ENCODE measurements at regions not wholly inside any gene's neighbourhood (a gene's known extent, or its start where the extent isn't known, plus 50 kb on each side); places are given as distances from the start of the nearest gene placed in this dataset.
"Not testable (repeated sequence)": the region's sequence is repeated elsewhere in the genome, so short reads cannot be mapped to it uniquely, and the experiment has no call there.

DNA sequence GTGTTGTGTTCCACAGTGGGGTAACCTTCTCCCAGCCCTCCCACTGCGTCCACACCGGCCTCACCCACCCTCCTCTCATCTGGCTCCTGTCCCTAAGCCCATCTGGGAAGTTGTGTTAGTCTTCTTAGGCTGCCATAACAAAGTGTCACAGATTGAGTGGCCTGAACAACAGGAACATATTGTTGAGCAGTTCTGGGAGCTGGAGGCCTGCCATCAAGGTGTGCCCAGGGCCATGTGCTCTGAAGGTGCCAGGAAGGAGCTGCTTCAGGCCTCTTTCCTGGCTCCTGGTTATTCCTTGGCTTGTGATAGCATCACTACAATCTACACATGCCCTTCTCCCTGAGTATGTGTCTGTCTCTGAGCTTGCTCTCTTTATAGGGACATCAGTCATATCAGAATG is 327.6 kb upstream of the COBL start:
- DNase-seq: no peak

DNA sequence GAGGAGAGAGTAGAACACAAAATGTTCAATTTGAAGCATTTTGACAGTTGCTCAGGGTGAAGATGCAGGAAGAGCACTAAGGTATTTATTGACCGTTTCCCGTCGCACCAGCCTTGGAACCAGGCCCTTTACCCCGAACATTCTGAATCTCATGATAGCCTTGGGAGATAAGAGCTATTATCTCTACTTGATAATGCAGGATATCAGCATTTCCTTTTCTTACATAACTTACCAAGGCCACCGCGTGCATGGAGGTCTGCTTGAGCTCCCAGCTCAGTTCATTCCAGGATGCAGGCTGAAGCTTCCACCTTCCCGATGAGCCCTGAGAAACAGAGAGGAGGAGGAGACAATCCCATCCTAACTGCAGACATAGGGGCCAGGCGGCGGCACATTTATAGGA is 324.2 kb upstream of the COBL start:
- no peak for DNase-seq

DNA sequence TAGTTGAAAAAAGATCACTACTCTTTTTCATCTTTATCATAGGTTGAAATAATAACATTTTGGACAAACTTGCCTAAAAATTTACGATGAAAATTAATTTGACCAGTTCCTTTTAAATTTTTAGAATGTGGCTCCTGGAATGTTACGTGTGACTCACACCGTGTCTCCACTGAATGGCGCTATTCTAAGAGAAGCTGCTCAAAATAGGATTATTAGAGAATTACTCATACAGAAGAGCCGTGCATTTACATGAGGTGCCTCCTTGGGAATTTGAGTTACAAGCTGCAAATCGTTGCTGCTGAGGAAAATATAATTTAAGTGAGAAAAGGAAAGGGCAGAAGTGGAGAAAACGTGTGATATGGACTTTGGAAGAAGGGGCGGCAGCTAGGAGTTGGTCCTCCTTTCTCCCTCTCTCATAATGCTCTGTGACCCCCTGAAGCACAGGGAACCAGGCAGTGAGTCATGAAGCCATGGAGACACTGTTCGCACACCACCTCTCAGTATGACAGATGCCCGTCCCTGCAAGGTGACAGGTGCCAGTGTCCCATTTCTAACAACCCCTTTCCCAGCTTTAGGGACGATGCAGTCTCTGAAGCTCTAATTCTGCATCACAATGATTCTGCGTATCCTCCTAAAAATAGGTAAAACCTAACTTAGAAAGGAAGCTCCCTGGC is 323.2 kb upstream of the COBL start:
- no peak for DNase-seq

DNA sequence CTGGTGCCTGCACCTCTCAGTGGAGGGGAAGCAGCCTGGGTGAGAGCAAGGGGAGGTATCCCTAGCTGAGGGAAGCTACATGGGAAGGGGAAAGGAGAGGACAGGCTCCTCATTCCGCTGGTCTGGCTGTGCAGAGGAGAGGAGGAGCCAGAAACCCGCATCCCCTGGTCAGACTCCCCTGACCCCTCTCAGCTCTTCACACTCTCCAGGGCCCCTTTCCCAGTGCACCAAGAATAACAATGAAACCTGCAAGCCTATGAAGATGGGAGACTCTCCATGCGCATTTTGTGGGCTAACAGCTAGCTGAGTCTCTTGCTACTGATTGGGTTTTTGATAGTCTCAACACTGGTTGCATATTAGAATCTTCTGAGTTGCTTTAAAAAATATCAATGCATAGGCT is 319.9 kb upstream of the COBL start:
- no peak for DNase-seq

DNA sequence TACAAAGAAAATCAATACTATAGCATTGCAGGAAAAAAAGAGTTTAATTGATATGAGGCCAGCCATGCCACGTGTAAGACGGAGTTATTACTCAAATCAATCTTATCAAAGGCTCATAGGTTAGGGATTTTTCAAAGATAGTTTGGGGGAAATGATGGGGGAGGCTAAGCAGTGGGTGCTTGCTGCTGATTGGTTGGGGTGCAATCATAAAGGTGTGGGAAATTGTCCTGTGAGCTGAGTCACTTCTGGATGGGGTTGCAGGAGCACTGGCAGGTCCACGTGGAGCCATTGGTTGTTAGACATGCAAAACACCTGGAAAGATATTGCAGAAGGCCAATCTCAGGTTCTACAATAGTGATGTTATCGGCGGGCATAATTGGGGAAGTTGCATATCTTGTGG is 319.2 kb upstream of the COBL start:
- no peak for DNase-seq

DNA sequence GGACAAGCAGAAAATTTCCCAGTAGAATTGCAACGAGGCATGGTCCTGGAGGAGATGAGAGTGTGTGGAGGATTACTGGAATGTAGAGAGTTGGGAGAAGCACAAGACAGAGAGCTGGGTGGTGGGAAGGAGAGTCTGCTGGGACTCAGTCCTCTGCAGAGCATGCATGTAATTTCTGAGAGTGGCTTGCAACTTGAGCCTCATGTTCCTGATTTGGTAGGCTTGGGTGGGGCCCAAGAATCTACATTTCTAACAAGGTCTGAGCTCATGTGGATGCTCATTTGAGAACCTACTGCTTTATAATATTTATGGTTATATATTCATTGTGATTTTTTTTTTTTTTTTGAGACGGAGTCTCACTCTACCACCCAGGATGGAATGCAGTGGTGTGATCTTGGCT is 317.9 kb upstream of the COBL start:
- DNase-seq: no peak

DNA sequence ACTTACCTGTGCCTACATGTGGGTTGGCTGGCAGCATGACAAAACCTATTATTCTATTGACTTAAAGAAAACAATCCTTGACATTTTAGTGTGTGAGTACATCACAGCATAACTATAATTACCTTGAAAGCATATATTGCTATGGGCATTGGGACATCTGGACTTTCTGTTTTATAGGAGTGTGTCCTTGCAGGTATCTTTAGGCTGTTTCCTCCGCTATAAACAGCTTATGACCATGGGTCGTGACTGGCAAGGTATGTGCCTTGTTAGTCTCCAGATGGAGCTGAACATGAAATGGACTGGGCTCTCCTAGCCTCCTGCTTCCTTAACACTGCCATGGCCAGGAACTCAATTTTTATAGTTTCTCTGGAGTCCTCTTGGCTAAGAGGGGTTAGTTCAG is 317.4 kb upstream of the COBL start:
- DNase-seq: no peak

DNA sequence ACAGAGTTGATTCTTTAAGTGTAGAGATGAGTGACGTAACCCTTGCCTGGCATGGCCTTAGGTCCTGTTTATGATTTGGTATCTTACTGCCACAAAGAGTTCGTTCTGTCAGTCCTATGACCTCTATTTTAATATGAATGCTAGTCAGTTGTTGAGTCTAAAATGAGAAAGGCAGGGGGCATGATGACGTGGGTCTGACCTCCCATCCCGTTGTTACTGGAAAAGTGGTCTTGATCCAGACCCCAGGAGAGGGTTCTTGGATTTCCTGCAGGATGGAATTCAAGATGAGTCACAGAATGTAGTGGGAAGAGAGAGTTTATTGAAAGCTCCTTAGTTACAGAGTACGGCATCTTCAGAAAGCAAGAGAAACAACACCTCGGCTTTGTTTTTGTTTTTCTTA is 317.0 kb upstream of the COBL start:
- DNase-seq: no peak

DNA sequence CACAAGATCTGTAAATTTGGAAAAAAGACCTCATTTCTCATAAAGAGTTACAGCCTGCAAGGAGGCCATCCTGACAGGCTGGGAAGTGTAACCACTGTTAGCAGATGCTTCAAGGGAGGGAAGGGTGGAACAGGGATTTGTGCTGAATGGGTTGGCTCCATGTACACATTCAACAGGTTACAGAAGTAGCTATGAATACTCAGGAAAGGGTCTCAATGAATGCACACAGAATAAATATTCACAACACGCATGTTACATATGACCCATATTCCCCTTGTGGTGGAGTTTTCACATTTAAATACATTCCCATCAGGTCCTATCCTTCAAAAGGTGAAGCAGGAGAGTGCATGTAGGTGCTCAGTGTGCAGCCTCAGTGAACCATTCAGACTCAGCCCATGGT is 316.4 kb upstream of the COBL start:
- DNase-seq: no peak

DNA sequence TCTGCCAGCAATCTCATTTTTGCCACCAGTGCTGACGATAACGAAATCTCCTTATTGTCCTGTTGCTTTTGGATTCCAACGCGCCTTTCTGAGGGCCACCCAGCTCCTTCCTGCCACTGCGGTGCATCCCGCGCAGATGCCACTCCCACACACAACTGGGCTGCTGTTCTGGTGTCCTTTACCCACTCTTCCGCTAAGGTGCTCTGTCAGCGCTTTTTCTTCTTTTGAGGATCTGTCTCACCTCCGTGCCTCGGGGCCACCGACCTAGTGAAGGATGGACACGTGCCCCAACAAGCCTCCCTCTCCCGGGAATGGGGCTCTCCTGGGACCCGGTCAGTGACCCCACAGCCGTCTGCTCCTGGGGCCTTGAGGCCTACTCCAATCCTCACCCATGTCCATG is 314.3 kb upstream of the COBL start:
- no peak for DNase-seq

DNA sequence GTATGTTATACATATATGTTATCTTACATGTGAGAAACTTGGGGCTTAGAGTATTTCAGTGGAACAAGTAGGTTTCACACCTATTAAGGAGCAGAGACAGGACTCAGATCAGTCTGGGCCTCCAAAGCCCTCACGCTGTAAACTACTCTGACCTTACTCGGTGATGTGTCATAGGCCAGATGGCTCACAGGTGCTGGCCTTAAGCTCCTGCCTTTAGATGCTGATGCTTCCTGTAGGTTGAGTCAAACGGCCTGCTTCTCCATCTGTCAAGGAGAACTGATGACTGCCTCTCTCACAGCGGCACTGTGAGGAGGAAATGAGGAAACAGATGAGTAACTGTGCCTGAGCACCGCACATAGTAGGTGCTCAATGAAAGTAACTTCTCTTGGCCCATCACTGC is 312.6 kb upstream of the COBL start:
- DNase-seq: no peak

DNA sequence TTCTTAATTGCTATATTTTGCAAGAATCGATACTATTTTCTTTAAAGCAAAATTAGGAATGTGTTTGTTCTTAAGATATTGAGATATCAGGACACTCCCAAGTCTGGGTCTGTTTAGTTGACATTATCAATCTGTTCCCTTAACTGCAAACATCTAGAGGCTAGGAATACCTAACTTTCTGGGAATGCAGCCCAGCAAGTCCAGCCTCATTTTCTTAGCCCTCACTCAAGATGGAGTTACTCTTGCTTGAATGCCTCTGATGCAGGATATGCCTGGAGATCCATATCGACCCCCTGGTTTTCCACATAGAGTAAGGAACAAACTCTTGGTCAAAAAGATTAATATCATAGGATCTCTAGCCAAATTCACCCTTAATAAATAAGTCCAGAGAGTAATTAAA is 305.3 kb upstream of the COBL start:
- DNase-seq: no peak

DNA sequence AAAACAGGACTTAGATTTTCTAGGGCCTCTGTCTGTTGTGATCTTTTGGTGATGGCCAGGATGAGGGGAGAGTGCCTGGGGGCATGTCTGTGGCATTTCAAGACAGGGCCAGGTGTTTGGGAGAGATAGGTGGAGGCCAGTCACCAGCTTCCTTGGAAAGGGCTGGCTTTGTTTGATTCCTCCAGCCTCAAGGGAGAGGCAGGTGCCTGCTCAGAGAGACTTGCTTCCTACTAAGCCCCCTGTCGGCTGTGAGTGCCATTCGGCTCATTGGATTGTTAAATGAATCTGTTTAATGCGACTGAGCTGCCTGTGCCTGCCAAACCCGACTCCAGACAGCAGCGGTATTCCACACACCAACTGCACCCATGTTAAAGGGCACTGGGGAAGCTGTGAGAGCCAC is 304.1 kb upstream of the COBL start:
- DNase-seq: no peak

DNA sequence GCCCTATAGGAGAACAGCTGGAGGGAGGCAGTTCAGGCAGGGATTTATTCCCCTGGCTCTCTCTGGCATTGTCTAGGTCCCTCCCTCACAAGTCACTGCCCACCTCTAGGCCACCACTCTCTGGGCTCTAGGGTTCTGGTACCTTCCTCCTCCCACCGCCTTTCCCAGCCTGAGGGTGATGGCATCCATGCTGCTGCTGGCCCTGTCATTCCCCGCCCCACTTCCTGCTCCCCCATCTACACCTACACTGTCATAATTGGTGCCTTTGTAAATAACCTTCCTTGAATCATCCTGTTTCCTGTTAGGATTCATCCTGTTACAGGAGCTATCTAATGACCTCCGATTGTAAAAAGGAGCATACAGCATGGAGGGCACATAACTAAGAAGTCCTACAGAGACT is 303.3 kb upstream of the COBL start:
- DNase-seq: no peak

DNA sequence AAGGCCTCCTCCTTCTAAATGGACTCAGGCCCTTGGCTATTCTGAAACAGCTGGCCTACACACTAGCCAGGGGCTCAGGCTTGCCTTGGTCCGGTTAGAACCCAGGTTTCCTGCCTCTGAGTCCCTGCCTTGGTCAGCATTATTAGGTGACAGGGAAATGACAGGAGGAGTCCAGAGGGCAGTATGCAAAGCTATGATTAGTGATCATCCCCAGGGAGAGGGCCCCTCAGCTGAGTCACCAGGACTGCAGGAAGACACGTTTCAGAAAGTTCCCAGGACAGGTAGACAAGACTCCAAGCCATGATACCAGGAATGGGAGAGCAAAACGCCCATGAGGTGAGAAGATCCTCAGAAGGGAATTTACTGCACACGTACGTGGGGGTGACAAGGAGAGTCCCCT is 301.1 kb upstream of the COBL start:
- no peak for DNase-seq

DNA sequence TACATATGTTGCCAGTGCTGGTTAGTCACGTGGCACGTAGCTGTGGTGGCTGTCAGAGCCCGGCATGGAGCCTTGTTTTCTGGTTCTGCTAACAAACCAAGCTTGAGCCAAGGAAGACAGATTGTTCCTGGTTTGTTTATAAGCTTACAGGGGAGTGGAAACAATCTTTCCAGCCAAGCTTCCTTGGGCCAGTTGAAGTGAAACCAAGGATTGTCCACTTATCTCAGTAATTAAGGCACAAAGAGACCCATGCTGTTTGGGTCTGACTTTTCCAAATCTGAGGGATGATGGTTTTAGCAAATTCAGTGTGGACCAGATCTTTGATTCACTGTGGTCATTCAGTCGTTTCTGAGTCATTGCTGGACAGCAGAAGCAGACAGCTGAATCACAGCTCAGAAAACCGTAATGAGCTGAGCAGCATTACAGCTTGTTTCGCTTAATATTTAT is 297.3 kb upstream of the COBL start:
- DNase-seq: no peak

DNA sequence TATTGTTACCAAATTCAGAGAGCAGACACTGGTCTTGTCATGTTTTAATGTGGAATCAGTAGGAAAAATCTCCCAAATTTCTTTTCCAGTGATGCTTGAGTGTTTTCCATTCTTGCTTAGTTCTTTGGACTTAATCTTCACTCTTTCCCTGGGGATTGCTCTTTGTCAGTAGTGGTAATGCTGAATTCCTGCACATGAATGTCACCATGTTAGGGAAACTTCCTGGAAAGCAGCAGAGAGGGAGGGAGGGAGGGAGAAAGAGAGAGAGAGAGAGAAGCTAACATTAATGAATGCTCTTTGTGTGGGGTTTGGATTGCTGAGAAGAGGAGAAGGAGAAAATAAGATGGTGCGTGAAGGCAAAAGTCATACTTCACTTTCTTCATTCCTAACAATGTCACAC is 295.3 kb upstream of the COBL start:
- DNase-seq: no peak

DNA sequence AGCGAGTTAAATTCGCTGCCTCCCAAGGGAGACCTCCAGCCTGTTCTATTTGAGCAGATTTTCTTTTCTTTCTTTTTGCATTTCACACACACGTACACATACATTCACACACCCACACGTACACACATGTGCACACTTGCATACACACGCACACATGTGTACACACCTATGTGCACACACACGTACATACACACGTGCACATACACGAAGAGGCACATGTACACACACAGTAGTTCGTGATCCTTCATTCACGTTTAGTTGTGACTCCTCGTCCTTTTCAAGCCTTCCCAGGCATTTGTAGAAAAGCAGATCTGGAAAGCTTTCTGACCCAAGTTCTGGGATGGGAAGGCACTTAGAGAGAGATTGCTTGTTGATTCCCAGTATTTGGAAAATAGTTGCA is 290.8 kb upstream of the COBL start:
- no peak for DNase-seq

DNA sequence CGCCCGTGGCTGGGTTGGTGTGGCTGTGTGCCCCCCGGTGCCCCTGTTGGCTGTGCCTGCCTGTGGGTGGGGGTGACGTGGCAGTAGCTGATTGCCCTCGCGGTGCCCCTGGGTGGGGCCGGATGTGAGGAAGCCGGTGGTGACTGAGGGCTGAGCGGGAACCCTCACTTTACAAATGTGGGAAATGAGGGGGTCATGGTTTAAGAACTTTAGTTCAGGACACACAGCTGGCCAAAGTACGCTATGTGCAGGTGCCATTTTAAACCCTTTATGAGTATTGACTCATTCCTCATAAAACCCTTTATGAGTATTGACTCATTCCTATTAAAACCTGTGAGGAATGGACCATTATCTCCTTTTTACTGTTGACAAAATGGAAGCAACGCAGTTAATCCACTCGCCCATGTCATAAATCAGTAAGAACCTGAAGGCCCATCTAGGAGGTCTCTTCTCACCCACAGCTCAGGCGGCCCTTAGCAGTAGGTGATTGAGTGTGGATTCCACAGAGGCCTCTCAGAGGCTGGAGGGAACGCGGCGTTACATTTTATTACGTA is 290.1 kb upstream of the COBL start:
- DNase-seq: no peak

DNA sequence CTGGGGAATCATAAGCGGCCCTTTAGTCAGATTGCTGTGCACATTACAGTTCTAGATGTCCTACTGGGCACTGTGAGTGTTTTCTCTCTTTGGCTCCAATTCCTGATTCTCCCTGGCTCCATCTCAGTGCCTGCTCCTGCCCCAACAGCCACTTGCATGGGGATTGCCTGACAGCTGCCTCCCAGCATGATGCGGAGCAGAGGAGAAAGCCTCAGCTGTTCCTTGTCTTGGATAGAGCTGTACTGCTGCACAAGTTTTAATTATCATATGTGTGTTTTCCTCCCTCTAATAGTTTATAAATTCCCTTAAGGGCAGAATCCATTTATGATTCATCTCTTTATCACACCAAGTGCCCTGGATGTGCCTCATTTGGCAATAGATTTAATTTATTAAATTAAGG is 285.8 kb upstream of the COBL start:
- DNase-seq: no peak

DNA sequence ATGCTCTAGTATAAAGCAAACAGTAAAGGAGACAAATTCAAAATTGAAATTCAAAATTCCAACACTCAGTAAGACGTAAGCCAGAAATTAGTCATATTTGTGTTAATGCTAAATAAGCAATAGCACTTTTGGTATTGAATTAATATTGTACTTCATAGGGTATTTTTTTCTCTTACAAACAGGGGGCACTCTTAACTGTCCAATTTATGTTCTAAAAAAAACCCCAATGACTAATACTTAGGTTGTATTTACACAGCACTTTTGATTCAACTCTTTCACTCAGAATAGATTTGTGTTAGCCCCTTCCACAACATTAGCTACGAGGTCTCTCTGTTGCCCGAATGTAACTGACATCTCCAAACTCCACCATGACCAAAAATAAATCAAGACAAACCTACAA is 284.9 kb upstream of the COBL start:
- no peak for DNase-seq

DNA sequence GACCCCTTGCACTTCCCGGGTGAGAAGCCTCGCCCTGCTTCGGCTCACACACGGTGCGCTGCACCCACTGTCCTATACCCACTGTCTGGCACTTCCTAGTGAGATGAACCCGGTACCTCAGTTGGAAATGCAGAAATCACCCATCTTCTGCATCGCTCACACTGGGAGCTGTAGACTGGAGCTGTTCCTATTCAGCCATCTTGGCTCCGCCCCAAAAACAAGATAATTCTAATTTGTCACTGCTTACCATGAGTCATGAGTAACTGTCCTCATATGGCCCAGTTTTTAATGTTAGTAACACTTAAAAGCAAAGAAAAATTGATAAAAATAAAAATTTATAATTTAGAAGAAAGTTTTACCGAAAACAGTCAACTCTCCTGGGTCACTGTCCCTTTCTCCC is 283.3 kb upstream of the COBL start:
- not testable (repeated sequence) for DNase-seq

DNA sequence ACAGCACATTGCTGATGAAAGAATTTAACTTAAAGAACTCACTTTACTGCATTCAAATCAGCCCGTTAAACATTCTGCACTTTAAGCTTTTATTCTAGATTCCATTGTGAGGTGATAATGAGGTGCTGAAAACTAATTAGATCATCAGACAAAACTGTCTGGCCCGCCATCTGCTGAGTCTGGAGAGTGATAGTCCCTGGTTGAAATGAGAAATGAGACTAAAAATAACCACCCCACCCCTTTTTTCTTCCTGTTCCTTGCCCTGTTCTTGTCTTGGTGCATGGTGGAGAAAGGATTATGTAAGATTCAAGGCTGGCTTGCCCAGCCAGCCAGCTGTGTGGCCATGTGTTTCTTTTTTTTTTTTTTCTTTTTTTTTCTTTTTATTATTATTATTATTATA is 277.0 kb upstream of the COBL start:
- DNase-seq: no peak

DNA sequence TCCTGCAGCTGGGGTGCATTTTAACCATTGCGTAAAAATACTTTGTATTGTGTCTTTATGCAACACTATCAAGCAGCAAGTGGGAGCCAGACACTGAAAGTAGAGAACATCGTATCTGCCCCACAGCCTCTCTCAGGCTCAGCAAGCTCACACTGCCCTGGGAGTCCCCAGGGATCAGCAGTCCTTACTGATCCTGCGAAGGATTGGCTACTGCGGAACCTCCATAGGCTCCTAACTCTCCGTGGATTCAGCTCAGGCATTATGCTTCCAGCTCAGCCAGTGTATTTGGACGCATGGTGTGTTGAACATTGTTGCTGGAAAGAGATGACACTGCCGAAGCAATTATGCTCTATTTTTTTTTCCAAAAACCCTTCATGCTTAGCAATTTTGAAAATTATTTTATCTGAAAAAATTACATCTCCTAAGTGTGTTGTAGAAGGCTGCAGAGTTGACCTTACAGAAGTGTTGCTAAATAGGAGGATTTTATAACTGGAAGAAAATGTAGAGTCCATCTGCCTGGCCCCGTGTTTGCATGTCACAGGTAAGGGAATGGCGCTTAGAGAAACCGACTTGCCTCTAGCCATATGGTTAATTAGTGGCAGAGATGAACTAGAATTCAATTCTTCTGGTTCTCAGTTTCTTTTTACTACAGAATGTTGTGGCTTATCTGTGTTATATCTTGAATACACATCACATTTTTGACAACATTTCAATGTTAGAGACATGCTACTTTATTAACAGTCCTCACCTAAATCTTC is 276.4 kb upstream of the COBL start:
- DNase-seq: no peak

DNA sequence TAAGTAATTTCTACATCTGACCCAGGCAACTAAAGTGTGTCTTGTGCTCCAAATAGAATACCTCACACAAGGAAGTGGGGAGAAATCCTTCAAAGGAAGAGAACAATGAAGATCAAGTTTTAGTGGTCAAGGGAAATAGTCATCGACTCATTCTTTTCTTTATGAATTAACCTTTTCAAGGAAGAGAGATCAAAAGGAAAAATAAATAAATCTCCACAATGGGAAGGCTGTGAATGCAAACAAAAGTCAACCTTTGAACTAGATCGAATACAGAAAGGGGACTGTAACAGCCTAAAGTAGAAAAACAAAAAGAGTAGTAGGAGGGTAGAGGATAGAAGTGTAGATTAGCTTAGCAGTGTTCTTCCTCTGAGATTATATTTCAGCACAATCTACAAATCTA is 274.6 kb upstream of the COBL start:
- no peak for DNase-seq
